ENCODE measurements at regions not wholly inside any gene's neighbourhood (a gene's known extent, or its start where the extent isn't known, plus 50 kb on each side); places are given as distances from the start of the nearest gene placed in this dataset.
A peak's percentile ranks its signal among the peaks of the same experiment; 100 is the strongest.
"Not testable (repeated sequence)": the region's sequence is repeated elsewhere in the genome, so short reads cannot be mapped to it uniquely, and the experiment has no call there.

DNA sequence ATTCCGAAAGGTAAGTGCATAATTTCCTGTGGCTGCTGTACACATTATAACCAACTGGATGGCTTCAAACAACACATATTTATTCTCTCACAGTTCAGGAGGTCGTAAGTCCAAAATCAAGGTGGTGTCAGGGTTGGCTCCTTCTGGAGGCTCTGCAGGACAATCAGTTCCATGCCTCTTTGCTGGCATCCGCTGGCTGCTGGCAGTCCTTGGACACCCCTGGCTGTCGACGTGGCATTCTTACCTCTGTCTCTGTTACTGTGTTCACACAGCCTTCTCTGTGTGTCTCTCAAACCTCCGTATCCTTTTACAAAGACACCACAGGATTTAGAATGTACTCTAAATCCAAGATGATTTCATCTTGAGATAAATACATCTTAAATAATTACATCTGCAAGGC, 398.8 kb upstream of the ATP10A start:
- Histone ChIP-seq H3K9me3 (ENCODE audit: control insufficient read depth, insufficient read depth, low read length) (no peaks in the 10 kb centered on the region), H3K9ac (ENCODE audit: low read depth, low read length) (no peak overlapping the region), H3K36me3 (ENCODE audit: insufficient read depth, low read length) (no peaks in the 10 kb centered on the region), H3K4me1 (ENCODE audit: insufficient read depth, low read length) (no peaks in the 10 kb centered on the region)

DNA sequence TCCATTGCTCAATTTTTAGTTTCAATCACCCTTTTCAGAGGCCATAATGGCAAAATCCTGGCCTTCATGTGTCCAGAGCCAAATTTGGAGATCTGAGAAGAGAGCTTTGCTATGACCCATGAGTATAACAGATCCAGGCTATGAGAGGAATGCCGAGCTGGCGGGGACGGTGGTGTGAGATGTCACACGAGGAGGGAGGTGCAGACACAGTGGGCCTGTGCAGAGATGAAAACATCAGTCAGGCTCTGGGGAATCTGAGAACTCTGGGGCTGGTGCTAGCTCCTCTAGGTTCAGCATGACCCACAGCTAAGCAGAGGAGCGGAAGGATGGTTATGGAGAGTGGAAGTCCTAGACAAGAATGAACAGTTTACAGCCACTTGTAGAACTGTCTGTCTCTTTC, 398.3 kb upstream of the ATP10A start:
- H3K4me1 ChIP-seq (ENCODE audit: insufficient read depth, low read length): no peaks in the 10 kb centered on the region

DNA sequence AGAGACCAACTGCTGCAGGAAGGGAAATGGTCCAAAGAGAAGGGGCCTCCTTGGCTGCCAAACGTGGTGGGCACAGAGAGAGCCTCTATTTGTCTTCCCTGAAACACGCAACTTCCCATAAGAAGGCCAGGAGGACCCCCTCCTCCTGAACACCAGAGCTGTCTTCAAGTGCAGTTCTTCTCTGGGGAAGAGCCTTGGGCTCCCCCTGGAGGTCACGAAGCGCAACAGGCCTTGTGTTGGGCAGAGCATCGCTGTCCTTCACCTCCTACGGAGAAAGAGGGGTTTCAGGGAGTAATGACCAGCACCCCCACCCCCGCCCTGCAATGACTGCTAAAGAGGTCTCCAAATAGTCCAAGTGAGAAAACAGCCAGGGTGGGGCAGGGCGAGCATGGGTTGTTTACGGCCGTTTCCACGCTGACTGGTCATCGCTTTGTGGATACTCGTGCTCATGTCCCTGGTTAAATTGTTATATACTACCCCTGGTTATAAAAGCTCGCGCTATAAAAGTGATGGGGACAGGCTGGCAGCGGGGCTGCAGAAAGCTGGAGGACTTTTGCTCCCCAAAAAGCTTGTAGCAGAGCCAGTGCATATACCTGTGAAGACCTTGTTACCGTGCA, 397.5 kb upstream of the ATP10A start:
- Histone ChIP-seq H3K4me1 (ENCODE audit: insufficient read depth, low read length) (no peaks in the 10 kb centered on the region), H3K9me3 (ENCODE audit: control insufficient read depth, insufficient read depth, low read length) (no peaks in the 10 kb centered on the region), H3K36me3 (ENCODE audit: insufficient read depth, low read length) (no peaks in the 10 kb centered on the region), H3K9ac (ENCODE audit: low read depth, low read length) (no peak overlapping the region)

More for the DNA sequence above, 398.3 kb upstream of the ATP10A start:
- Histone ChIP-seq H3K36me3 (ENCODE audit: insufficient read depth, low read length) (no peaks in the 10 kb centered on the region), H3K9me3 (ENCODE audit: control insufficient read depth, insufficient read depth, low read length) (no peaks in the 10 kb centered on the region), H3K9ac (ENCODE audit: low read depth, low read length) (no peak overlapping the region)

DNA sequence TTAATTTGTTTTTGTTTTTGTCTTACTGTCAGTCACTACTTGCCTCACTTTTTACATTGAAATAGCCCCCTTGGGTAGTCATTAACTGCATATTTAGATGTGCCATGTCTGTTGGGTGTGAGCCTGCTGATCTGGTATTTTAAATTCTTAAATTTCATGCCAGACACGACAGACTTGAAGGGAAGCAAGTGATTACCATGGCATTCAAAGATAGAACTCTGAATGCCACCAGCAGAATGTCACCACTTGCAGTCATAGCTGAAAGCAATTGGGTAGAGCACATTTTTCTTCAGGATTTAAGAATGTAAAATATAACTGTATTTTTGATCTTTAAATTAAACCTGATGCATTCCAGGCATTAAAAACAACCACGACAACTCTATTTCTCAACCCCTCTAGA, 396.5 kb upstream of the ATP10A start:
- no peaks in the 10 kb centered on the region for H3K36me3 ChIP-seq (ENCODE audit: insufficient read depth, low read length)

DNA sequence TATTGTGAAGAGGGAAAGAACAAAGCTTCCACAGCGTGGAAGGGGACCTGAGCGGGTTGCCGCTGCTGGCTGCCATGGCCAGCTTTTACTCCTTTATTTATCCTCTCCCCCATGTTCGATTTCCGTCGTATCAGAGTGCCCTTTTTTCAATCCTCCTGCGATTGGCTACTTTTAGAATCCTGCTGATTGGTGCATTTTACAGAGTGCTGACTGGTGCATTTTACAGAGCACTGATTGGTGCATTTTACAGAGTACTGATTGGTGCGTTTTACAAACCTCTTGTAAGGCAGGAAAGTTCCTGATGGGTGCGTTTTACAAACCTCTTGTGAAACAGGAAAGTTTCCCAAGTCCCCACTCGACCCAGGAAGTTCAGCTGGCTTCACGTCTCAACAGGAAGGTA, 381.7 kb upstream of the ATP10A start:
- H3K4me1 ChIP-seq (ENCODE audit: insufficient read depth, low read length): peaks cover 11% of the 10 kb centered on the region
- not testable (repeated sequence) for H3K36me3 ChIP-seq (ENCODE audit: insufficient read depth, low read length); H3K9ac ChIP-seq (ENCODE audit: low read depth, low read length); H3K9me3 ChIP-seq (ENCODE audit: control insufficient read depth, insufficient read depth, low read length)

More for the DNA sequence above, 396.5 kb upstream of the ATP10A start:
- H3K4me1 ChIP-seq (ENCODE audit: insufficient read depth, low read length): no peaks in the 10 kb centered on the region
- H3K9me3 ChIP-seq (ENCODE audit: control insufficient read depth, insufficient read depth, low read length): no peaks in the 10 kb centered on the region
- no peak overlapping the region for H3K9ac ChIP-seq (ENCODE audit: low read depth, low read length)

DNA sequence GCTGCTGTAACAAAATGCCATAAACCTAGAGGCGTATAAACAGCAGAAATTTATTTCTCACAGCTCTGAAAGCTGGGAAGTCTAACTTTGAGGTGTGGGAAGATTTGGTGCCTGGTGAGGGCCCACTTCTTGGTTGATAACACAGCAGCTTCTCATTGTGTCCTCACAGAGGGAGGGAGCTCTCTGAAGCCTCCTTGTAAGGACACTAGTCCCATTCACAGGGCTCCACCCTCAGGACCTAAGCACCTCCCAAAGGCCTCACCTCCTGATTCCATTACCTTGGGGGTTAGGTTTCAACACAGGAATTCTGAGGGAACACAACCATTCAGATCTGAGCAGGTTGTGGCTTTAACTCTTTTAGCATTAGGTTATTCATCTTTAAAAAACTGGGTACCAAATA, 380.3 kb upstream of the ATP10A start:
- Histone ChIP-seq H3K9me3 (ENCODE audit: control insufficient read depth, insufficient read depth, low read length) (peaks cover 2% of the 10 kb centered on the region; the same call in 1 of the 2 replicates), H3K36me3 (ENCODE audit: insufficient read depth, low read length) (no peaks in the 10 kb centered on the region), H3K9ac (ENCODE audit: low read depth, low read length) (no peak overlapping the region), H3K4me1 (ENCODE audit: insufficient read depth, low read length) (peaks cover 11% of the 10 kb centered on the region)

DNA sequence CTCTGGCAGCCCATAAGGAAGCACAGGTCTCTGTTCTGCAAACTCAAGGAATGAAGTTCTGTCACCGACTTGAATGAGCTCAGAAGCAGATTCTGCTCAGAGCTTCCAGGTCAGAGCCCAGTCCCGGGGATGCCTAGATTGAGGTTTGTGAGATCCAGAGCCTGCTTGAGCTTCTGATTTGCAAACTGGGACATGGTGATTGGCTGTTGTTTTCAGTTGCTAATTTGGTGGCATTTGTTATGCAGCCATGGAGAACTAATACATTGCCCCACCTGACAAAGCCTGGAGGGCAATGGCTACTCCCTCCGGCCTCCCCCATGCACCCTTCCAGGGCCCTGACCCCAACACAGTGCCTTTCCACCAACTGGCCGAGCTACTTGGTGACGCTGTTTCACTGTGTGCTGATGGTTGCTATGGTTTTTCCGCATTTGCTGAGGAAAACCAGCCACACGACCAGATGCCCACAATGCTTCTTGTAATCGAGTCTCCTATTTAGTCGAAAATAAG, 379.5 kb upstream of the ATP10A start:
- Histone ChIP-seq H3K9ac (ENCODE audit: low read depth, low read length) (no peak overlapping the region), H3K4me1 (ENCODE audit: insufficient read depth, low read length) (peaks cover 11% of the 10 kb centered on the region), H3K36me3 (ENCODE audit: insufficient read depth, low read length) (no peaks in the 10 kb centered on the region), H3K9me3 (ENCODE audit: control insufficient read depth, insufficient read depth, low read length) (peaks cover 2% of the 10 kb centered on the region; the same call in 1 of the 2 replicates)

DNA sequence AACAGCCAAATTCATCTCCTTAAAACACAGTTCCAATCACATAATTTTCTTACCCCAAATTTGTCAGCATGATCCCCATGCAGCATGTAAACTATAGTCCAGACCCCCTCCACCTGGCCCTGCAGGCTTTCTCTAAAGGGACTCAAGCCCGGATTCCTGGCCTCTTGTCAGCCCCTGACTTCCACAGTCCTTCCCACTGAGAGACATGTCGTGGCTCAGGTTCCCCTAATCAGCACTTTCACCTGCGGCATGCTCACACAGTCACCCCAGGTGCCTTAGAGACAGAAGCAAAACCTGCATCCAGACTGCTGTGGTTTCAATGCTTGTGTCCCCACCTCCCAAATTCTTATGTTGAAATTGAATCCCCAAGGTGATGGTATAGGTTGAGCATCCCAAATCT, 372.7 kb upstream of the ATP10A start:
- Histone ChIP-seq H3K9me3 (ENCODE audit: control insufficient read depth, insufficient read depth, low read length) (no peaks in the 10 kb centered on the region), H3K4me1 (ENCODE audit: insufficient read depth, low read length) (peaks cover 44% of the 10 kb centered on the region), H3K36me3 (ENCODE audit: insufficient read depth, low read length) (no peaks in the 10 kb centered on the region), H3K9ac (ENCODE audit: low read depth, low read length) (no peak overlapping the region; the same call in 1 of the 2 replicates)

DNA sequence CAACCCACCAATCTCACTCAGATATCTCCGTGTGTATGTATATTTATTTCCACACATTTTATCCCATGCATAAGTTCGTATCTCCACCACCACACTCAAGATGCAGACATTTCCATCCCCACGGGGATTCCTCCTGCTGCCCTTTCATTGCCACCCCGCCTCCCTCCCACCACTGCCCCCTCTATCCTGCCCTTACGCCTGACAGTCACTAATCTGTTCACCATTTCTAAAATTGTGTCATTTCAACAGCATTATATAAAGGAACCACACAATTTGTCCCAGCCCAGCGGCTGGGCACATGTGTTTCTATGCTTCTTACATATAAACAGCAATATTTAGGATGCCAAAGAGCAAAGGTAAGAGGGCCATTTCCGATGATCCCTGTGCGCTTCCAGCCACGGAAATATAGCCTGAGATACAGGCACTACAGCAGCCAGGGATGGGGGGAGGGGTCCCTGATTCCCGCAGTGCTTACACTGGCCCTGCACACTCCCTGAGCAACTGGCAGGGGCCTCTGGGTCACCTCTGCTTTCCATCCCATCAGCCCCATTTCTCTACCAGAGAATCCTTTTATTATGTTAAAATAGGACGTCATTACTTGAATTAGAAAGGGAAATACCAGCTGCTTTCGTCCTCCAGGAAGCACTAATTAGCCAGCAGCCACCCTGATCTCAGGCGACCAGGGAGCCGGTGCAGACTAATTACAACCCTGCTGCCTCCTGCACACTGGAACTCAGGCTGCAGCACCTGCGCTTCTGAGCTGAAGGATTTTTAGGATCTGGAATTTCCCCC, 372.0 kb upstream of the ATP10A start:
- H3K36me3 ChIP-seq (ENCODE audit: insufficient read depth, low read length): no peaks in the 10 kb centered on the region
- peak overlapping the region; percentile 15; the same call in 1 of the 2 replicates for H3K9ac ChIP-seq (ENCODE audit: low read depth, low read length)
- H3K4me1 ChIP-seq (ENCODE audit: insufficient read depth, low read length): peaks cover 48% of the 10 kb centered on the region
- no peaks in the 10 kb centered on the region for H3K9me3 ChIP-seq (ENCODE audit: control insufficient read depth, insufficient read depth, low read length)

DNA sequence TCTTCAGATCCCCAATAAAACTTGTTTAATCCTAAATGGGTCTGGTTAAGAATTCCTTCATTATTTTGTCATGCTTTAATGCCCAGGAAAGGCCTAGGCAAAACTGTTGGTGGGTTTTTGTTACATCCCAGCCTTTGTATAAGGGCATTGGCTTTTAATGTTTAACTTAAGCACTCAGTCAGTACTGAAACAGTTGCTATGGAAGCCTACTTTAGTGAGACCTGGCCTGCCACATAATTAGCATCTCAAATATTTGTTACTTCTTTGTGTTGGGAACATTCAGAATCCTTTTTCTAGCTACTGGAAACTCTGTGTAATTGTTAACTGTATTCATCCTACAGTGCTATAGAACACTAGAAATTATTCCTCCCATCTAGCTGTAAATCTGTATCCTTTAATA, 369.6 kb upstream of the ATP10A start:
- no peaks in the 10 kb centered on the region for H3K9me3 ChIP-seq (ENCODE audit: control insufficient read depth, insufficient read depth, low read length)
- no peaks in the 10 kb centered on the region for H3K36me3 ChIP-seq (ENCODE audit: insufficient read depth, low read length)
- H3K9ac ChIP-seq (ENCODE audit: low read depth, low read length): no peak overlapping the region
- H3K4me1 ChIP-seq (ENCODE audit: insufficient read depth, low read length): peaks cover 48% of the 10 kb centered on the region

DNA sequence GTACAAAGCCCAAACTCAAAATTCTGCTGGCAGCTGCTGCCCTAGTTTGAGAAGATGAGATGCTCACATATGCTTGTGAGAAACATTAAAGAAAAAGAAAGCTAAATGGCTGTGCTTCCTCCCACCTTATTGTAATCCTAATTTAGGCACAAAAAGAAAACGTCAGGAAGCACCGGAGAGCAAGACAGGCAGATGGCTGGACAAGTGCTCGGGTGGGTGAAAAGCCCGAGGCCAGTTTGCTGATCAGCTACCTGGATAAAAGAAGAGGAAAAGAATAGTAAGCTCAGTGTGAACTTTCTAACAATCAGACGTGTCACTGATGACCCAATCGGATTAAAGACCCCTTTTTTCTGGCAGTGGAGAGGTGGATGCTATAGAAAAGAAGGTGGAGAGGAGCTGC, 368.0 kb upstream of the ATP10A start:
- Histone ChIP-seq H3K36me3 (ENCODE audit: insufficient read depth, low read length) (no peaks in the 10 kb centered on the region), H3K9ac (ENCODE audit: low read depth, low read length) (no peak overlapping the region), H3K9me3 (ENCODE audit: control insufficient read depth, insufficient read depth, low read length) (no peaks in the 10 kb centered on the region), H3K4me1 (ENCODE audit: insufficient read depth, low read length) (peaks cover 35% of the 10 kb centered on the region)

DNA sequence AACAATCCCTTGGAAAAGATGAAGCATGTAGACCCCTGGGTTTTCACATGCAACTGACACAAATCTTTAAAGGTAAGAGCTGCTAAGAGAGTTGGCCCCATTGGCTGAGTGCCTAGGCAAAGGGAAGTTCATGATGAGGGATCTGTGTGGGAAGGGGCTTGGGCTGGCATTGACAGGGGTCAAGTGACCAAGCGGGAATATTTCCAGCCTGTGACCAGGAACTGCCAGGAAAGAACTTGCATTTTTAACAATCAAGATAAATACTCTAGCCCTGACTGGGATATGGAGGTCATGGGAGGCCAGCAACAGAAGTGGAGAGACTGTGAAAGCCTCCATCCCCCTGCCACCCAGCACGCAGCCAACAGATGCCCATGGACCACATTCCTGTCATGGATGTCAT, 361.1 kb upstream of the ATP10A start:
- H3K36me3 ChIP-seq (ENCODE audit: insufficient read depth, low read length): no peaks in the 10 kb centered on the region
- H3K9me3 ChIP-seq (ENCODE audit: control insufficient read depth, insufficient read depth, low read length): no peaks in the 10 kb centered on the region
- no peak overlapping the region for H3K9ac ChIP-seq (ENCODE audit: low read depth, low read length)
- H3K4me1 ChIP-seq (ENCODE audit: insufficient read depth, low read length): no peaks in the 10 kb centered on the region

DNA sequence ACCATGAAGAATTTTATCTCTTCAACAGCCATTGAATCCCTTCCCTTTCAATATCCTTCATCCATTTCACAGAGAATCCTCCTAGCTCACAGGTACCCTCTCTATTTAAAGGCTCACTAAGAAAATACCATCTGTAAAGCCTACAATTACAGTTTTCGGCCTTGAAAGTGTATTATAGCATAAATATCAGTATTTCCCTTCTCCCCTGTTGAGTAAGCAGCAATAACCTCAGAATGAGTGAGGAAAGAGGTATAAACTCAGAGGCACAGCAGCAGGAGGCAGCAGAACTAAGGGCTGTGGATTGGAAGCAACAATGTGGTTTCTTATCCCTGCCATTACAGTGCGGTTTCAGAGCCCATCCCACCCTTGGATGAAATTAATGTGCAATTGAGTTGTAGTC, 360.6 kb upstream of the ATP10A start:
- Histone ChIP-seq H3K9ac (ENCODE audit: low read depth, low read length) (no peak overlapping the region), H3K4me1 (ENCODE audit: insufficient read depth, low read length) (no peaks in the 10 kb centered on the region), H3K36me3 (ENCODE audit: insufficient read depth, low read length) (no peaks in the 10 kb centered on the region), H3K9me3 (ENCODE audit: control insufficient read depth, insufficient read depth, low read length) (no peaks in the 10 kb centered on the region)

DNA sequence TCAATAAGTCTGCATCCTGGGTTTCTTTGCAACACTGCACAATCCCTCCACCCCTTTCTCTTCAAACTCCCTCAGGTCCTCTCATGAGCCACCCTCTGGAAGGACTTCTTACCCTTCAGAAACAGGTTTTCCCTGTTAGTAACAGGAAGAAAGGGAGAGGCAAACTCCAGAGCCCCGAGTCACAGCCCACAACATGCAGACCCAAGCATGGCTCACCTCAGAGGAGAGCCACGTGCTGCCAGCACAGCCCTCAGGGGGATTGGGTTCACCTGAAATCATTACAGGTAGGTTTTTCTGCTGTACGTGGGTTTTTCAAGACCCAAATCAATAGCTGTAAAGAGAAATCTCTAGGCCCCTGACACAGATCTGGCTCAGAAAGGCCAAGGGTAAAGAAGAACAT, 359.7 kb upstream of the ATP10A start:
- H3K4me1 ChIP-seq (ENCODE audit: insufficient read depth, low read length): no peaks in the 10 kb centered on the region
- H3K9ac ChIP-seq (ENCODE audit: low read depth, low read length): no peak overlapping the region
- no peaks in the 10 kb centered on the region for H3K9me3 ChIP-seq (ENCODE audit: control insufficient read depth, insufficient read depth, low read length)

DNA sequence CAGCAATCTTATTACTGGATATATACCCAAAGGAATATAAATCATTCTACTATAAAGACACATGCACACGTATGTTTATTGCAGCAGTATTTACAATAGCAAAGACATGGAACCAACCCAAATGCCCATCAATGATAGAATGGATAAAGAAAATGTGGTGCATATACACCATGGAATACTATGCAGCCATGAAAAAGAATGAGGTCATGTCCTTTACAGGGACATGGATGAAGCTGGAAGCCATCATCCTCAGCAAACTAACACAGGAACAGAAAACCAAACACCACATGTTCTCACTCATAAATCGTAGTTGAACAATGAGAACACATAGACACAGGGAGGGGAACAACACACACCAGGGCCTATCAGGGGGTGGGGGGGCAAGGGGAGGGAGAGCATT, 353.9 kb upstream of the ATP10A start:
- not testable (repeated sequence) for H3K9ac ChIP-seq (ENCODE audit: low read depth, low read length); H3K9me3 ChIP-seq (ENCODE audit: control insufficient read depth, insufficient read depth, low read length); H3K4me1 ChIP-seq (ENCODE audit: insufficient read depth, low read length); H3K36me3 ChIP-seq (ENCODE audit: insufficient read depth, low read length)

More for the DNA sequence above, 359.7 kb upstream of the ATP10A start:
- H3K36me3 ChIP-seq (ENCODE audit: insufficient read depth, low read length): no peaks in the 10 kb centered on the region

All from ES-I3 (cell line).